ENCODE measurements at regions not wholly inside any gene's neighbourhood (a gene's known extent, or its start where the extent isn't known, plus 50 kb on each side); places are given as distances from the start of the nearest gene placed in this dataset.

DNA sequence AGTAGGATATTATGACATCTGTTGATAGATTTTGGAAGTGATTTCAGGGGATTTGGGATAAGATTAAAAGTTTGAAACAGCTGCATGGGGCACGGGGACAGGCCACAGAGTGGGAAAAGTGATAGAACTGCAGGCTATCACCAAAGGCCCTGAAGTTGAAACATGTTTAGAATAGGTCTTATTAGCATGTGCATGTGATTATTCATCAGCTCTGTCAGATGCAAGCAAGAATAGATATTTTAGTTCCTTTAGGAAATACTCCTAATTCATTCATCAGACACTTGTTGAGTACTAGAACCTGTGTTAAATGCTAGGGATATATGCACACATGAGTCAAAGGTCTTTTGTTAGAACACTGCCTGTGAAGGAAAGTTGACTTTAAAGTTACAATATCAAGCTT, 261.2 kb upstream of the MAN1A1 start:
- Mint-ChIP-seq H3K27me3 (ENCODE audit: low read depth) (peaks cover 2% of the 10 kb centered on the region), H3K27ac (no peak overlapping the region), H3K9me3 (ENCODE audit: insufficient read depth) (no peaks in the 10 kb centered on the region), H3K4me3 (no peak overlapping the region), H3K4me1 (ENCODE audit: low read depth) (no peaks in the 10 kb centered on the region), H3K36me3 (ENCODE audit: low read depth) (no peaks in the 10 kb centered on the region)
- ATAC-seq (no peak), DNase-seq (no peak)
- CTCF ChIA-PET = no interaction called here
- POLR2A ChIA-PET = no interaction called here

DNA sequence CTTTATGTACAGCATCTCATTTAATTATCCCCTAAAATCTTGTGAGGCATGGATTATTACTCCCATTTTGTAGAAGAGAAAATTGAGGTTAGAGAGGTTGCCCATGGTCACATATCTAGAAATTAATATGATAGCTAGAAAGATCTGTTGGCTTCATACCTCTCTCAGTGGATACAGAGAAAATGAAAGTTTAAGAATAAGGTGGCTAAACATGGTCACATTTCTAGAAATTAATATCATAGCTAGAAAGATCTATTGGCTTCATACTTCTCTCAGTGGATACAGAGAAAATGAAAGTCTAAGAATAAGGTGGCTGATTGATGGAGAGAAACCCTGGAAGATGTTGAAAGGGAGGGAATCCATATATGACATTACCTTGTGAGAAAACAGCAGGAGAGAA, 260.7 kb upstream of the MAN1A1 start:
- DNase-seq = no peak
- H3K27ac Mint-ChIP-seq = no peak overlapping the region
- no peaks in the 10 kb centered on the region for H3K36me3 Mint-ChIP-seq (ENCODE audit: low read depth)
- POLR2A ChIA-PET = no interaction called here
- CTCF ChIA-PET = no interaction called here
- no peak overlapping the region for H3K4me3 Mint-ChIP-seq
- ATAC-seq = no peak
- H3K9me3 Mint-ChIP-seq (ENCODE audit: insufficient read depth) = no peaks in the 10 kb centered on the region
- no peaks in the 10 kb centered on the region for H3K4me1 Mint-ChIP-seq (ENCODE audit: low read depth)
- no peaks in the 10 kb centered on the region for H3K27me3 Mint-ChIP-seq (ENCODE audit: low read depth)

DNA sequence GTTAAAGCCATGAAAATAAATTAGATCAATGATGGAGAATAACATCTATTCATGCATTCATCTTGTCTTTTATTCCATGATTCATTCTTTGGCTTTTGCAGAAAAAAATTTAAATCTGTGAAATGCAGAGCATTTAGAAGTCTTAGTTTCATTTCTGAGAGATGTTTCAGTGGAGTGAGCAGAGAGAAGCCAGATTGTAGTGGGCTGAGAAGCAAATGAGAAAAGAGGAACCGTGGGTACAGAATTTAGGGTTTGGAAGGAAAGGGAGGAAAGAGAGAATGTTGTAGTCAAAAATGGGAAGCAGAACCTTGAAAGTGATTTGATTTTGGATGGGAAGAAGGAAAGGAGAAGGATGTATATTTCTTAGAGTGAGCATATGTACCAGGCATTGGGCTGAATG, 260.3 kb upstream of the MAN1A1 start:
- Mint-ChIP-seq H3K4me1 (ENCODE audit: low read depth) (no peaks in the 10 kb centered on the region), H3K36me3 (ENCODE audit: low read depth) (no peaks in the 10 kb centered on the region), H3K9me3 (ENCODE audit: insufficient read depth) (no peaks in the 10 kb centered on the region), H3K27me3 (ENCODE audit: low read depth) (no peaks in the 10 kb centered on the region), H3K27ac (no peak overlapping the region), H3K4me3 (no peak overlapping the region)
- ChIA-PET POLR2A (no interaction called here), CTCF (no interaction called here)
- DNase-seq (no peak), ATAC-seq (no peak)

DNA sequence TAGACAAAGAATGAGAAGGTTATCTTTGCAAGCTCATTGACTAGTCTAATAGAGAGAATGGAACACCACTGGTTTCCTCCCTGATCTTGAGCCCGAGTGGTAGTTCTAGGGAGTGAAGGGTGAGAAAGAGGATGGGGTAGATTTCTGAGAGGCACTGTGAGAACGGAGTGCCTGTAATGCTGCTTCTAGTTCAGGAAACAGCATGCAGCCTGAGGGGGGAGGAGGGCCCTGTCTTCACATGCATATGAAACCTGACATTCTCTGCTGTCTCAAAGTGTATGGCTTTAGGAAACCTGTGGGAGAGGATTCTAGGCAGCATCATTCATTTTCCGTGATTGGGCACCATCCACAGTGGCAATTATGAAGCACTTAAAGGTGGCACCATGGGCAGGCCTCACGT, 259.4 kb upstream of the MAN1A1 start:
- DNase-seq = no peak
- POLR2A ChIA-PET = no interaction called here
- Mint-ChIP-seq H3K36me3 (ENCODE audit: low read depth) (no peaks in the 10 kb centered on the region), H3K9me3 (ENCODE audit: insufficient read depth) (no peaks in the 10 kb centered on the region), H3K27me3 (ENCODE audit: low read depth) (no peaks in the 10 kb centered on the region), H3K4me1 (ENCODE audit: low read depth) (no peaks in the 10 kb centered on the region), H3K4me3 (no peak overlapping the region), H3K27ac (no peak overlapping the region)
- CTCF ChIA-PET = no interaction called here
- ATAC-seq = no peak

GRCh38 chr6:119604124-119604523, 254.6 kb upstream of the MAN1A1 start:
- CTCF ChIA-PET = interaction anchor here (0.8 to 0.9 kb wide), 2 partner anchors 12 to 354 kb away, joined by 3 read pairs; no protein-coding TSS in a partner anchor
- Mint-ChIP-seq H3K36me3 (ENCODE audit: low read depth) (no peaks in the 10 kb centered on the region), H3K27ac (no peak overlapping the region), H3K9me3 (ENCODE audit: insufficient read depth) (no peaks in the 10 kb centered on the region), H3K4me3 (no peak overlapping the region), H3K27me3 (ENCODE audit: low read depth) (no peaks in the 10 kb centered on the region), H3K4me1 (ENCODE audit: low read depth) (no peaks in the 10 kb centered on the region)
- no peak for DNase-seq
- no peak for ATAC-seq
- POLR2A ChIA-PET = no interaction called here

- POLR2A ChIA-PET = no interaction called here
Observed at GRCh38 chr6:119603501-119603900, 253.9 kb upstream of the MAN1A1 start.

DNA sequence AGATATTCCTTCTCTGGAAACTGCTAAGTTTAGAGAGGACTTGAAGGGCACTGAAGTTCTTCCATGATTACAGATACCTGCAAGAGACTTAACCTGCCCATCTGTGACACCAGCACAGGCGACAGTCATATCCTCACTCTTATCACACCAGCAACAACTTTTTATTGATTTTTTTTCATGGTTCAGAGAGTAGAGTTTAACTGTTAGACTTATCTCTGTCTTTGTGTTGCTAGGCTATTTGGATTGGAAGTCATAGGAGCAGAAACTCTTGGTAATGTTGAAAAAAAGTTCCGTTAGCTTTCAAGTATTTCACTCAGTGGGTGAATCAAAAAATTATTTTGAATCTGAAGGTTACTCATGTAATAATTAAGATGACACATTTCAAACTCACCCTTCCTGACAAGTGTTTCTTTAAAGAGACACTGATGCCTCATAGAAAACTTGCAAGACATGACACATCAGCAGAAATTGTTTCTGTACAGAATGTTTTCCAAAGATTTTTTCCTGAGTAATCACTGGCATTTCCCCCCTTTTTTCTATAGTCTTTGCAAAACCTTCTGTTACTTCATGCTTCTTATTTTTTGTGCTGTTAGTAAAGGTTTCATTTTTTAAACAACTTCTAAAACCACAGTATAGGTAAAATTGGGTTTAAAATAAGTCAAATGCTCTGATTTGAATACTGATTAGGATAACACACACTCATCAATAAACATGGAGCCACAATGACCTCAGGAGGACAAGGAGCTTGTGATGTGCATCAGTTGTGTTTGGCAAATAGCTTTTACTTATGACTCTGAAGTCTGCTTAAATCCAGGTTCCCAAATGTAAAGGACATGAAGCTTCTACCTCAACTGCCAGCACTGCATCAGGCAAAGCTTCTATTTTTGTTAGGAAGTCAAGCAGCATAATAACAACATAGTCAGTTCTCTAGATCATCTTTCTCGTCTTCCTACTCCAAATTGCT, 252.9 kb upstream of the MAN1A1 start:
- ChIA-PET POLR2A (interaction anchor here (0.5 kb wide), 1 partner anchor 252 kb away, joined by 4 read pairs; no protein-coding TSS in a partner anchor), CTCF (no interaction called here)
- Mint-ChIP-seq H3K27ac (no peak overlapping the region), H3K36me3 (ENCODE audit: low read depth) (no peaks in the 10 kb centered on the region), H3K4me1 (ENCODE audit: low read depth) (no peaks in the 10 kb centered on the region), H3K4me3 (no peak overlapping the region), H3K9me3 (ENCODE audit: insufficient read depth) (no peaks in the 10 kb centered on the region), H3K27me3 (ENCODE audit: low read depth) (peaks cover 2% of the 10 kb centered on the region)
- no peak for DNase-seq
- no peak for ATAC-seq

More at GRCh38 chr6:119603501-119603900, 253.9 kb upstream of the MAN1A1 start:
- H3K9me3 Mint-ChIP-seq (ENCODE audit: insufficient read depth) = no peaks in the 10 kb centered on the region
- DNase-seq (no peak), ATAC-seq (no peak)
- H3K27ac Mint-ChIP-seq = no peak overlapping the region
- H3K36me3 Mint-ChIP-seq (ENCODE audit: low read depth) = no peaks in the 10 kb centered on the region
- H3K4me3 Mint-ChIP-seq = no peak overlapping the region
- CTCF ChIA-PET = interaction anchor here (0.8 to 0.9 kb wide), 2 partner anchors 12 to 355 kb away, joined by 3 read pairs; no protein-coding TSS in a partner anchor
- H3K4me1 Mint-ChIP-seq (ENCODE audit: low read depth) = no peaks in the 10 kb centered on the region
- H3K27me3 Mint-ChIP-seq (ENCODE audit: low read depth) = no peaks in the 10 kb centered on the region

- CTCF ChIA-PET = no interaction called here
- DNase-seq = no peak
- H3K9me3 Mint-ChIP-seq (ENCODE audit: insufficient read depth) = no peaks in the 10 kb centered on the region
- ATAC-seq = no peak
- peaks cover 2% of the 10 kb centered on the region for H3K27me3 Mint-ChIP-seq (ENCODE audit: low read depth)
- H3K4me1 Mint-ChIP-seq (ENCODE audit: low read depth) = no peaks in the 10 kb centered on the region
- H3K27ac Mint-ChIP-seq = no peak overlapping the region
- H3K4me3 Mint-ChIP-seq = no peak overlapping the region
- H3K36me3 Mint-ChIP-seq (ENCODE audit: low read depth) = no peaks in the 10 kb centered on the region
- POLR2A ChIA-PET = no interaction called here
Observed at GRCh38 chr6:119598883-119599282, 249.3 kb upstream of the MAN1A1 start.

GRCh38 chr6:119594907-119595306, 245.3 kb upstream of the MAN1A1 start:
- no peaks in the 10 kb centered on the region for H3K36me3 Mint-ChIP-seq (ENCODE audit: low read depth)
- POLR2A ChIA-PET = no interaction called here
- no peak overlapping the region for H3K4me3 Mint-ChIP-seq
- H3K9me3 Mint-ChIP-seq (ENCODE audit: insufficient read depth) = no peaks in the 10 kb centered on the region
- no peaks in the 10 kb centered on the region for H3K4me1 Mint-ChIP-seq (ENCODE audit: low read depth)
- DNase-seq (no peak), ATAC-seq (no peak)
- CTCF ChIA-PET = no interaction called here
- no peak overlapping the region for H3K27ac Mint-ChIP-seq
- peaks cover 10% of the 10 kb centered on the region for H3K27me3 Mint-ChIP-seq (ENCODE audit: low read depth)

DNA sequence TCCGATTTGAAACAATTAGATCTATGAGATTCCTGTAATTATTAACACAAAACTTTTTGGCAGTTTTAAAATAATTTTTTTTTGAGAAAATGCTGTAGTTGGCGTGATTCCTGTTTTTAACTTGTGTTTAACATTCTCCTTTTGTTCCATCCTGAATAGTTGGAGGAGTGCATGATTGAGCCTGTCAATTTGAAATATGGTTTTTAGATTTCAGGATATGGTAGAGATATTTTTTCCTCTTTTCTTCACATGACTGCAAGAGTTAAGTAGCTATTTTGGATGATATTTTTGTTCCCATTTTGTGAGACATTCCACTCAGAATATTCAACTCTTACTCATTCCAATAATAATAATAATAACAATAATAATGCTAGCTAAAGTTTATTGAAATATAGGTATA, 241.7 kb upstream of the MAN1A1 start:
- DNase-seq (no peak), ATAC-seq (no peak)
- H3K36me3 Mint-ChIP-seq (ENCODE audit: low read depth) = no peaks in the 10 kb centered on the region
- CTCF ChIA-PET = no interaction called here
- H3K4me1 Mint-ChIP-seq (ENCODE audit: low read depth) = no peaks in the 10 kb centered on the region
- POLR2A ChIA-PET = no interaction called here
- H3K27me3 Mint-ChIP-seq (ENCODE audit: low read depth) = peaks cover 8% of the 10 kb centered on the region
- H3K9me3 Mint-ChIP-seq (ENCODE audit: insufficient read depth) = no peaks in the 10 kb centered on the region
- no peak overlapping the region for H3K27ac Mint-ChIP-seq
- H3K4me3 Mint-ChIP-seq = no peak overlapping the region

DNA sequence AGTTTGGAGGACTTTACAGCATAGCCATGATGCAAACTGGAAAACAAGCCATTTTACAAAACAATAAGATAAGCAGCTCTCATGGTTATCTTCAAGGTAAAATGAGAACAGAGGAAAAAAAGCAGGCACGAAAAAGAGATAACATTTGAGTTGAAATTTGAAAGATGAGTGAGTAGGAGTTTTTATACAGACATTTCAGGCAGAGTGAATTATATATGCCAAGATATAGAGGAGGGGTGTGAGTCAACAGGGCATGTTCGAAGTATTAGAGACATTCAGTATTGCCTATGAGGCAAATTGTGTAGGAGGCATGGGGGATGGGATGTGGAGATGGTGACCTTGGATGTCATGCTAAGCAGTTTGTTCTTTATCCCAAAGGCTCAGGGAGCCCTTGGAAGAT, 240.5 kb upstream of the MAN1A1 start:
- Mint-ChIP-seq H3K27ac (no peak overlapping the region), H3K4me3 (no peak overlapping the region), H3K4me1 (ENCODE audit: low read depth) (no peaks in the 10 kb centered on the region), H3K27me3 (ENCODE audit: low read depth) (peaks cover 8% of the 10 kb centered on the region), H3K36me3 (ENCODE audit: low read depth) (no peaks in the 10 kb centered on the region), H3K9me3 (ENCODE audit: insufficient read depth) (no peaks in the 10 kb centered on the region)
- DNase-seq = no peak
- ChIA-PET POLR2A (no interaction called here), CTCF (no interaction called here)
- ATAC-seq = no peak

DNA sequence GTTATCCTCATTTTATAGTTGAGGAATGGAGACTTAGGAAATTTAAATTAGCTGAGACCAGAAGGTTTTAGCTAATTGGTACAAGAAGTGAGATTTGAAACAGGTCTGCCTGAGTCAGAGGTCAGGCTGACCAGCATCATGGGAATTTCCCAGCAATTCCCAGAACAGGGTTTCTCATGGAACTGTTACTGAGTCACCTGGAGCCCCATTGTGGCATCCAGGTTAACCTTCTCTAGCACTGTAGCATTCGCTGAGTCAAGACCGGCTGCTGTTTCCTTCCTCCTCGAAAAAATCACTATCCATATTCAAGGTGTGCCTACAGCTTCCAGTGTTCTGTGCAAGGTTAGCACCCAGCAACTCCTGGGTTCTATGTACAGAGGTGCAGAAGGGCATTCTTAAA, 238.0 kb upstream of the MAN1A1 start:
- CTCF ChIA-PET = no interaction called here
- no peak for ATAC-seq
- no peaks in the 10 kb centered on the region for H3K9me3 Mint-ChIP-seq (ENCODE audit: insufficient read depth)
- no peaks in the 10 kb centered on the region for H3K4me1 Mint-ChIP-seq (ENCODE audit: low read depth)
- DNase-seq = no peak
- H3K27ac Mint-ChIP-seq = no peak overlapping the region
- H3K4me3 Mint-ChIP-seq = no peak overlapping the region
- H3K27me3 Mint-ChIP-seq (ENCODE audit: low read depth) = peaks cover 8% of the 10 kb centered on the region
- no peaks in the 10 kb centered on the region for H3K36me3 Mint-ChIP-seq (ENCODE audit: low read depth)
- POLR2A ChIA-PET = no interaction called here
